SU-DHL-6 (cell line): ENCODE measurements at regions not wholly inside any gene's neighbourhood (a gene's known extent, or its start where the extent isn't known, plus 50 kb on each side); places are given as distances from the start of the nearest gene placed in this dataset.

Source experiments
- H2AFZ ChIP-seq: fragments of 200-600 bp; sonication (generic); 2 replicates; pipeline ENCODE4 v1.6.1; 2014; ENCODE audit warnings: low read depth, mild to moderate bottlenecking, moderate library complexity, mixed read lengths, antibody characterized with exemption, low read length; ENCODE audit not compliant: severe bottlenecking
- H3F3A ChIP-seq: fragments of 200-600 bp; shearing (Covaris generic); 2 replicates; pipeline ENCODE4 v1.6.0; 2016; ENCODE audit warnings: antibody characterized with exemption, mild to moderate bottlenecking; ENCODE audit not compliant: insufficient read depth
- H3K27ac ChIP-seq: fragments of 200-600 bp; sonication (generic); 2 replicates; pipeline ENCODE4 v1.5.1; 2016; ENCODE audit warnings: low read depth, mild to moderate bottlenecking, low read length, moderate library complexity, mixed read lengths
- H3K27me3 ChIP-seq: fragments of 200-600 bp; sonication (generic), shearing (Covaris generic); 2 replicates; pipeline ENCODE4 v1.6.0; 2014; ENCODE audit warnings: mild to moderate bottlenecking, low read length
- H3K36me3 ChIP-seq: fragments of 200-600 bp; sonication (generic); 2 replicates; pipeline ENCODE4 v1.6.1; 2014; ENCODE audit warnings: mild to moderate bottlenecking, low read length, mixed read lengths
- H3K4me2 ChIP-seq: fragments of 300-600, 200-600 bp; shearing (Covaris generic), sonication (generic); 2 replicates; pipeline ENCODE4 v1.6.0; 2014; ENCODE audit warnings: low read length, low read depth, mild to moderate bottlenecking; ENCODE audit not compliant: poor library complexity, severe bottlenecking
- H3K4me3 ChIP-seq: fragments of 200-600 bp; sonication (generic); 2 replicates; pipeline ENCODE4 v1.5.1; 2014; ENCODE audit warnings: antibody characterized with exemption, low read length, mild to moderate bottlenecking, mixed read lengths; ENCODE audit not compliant: insufficient read depth, poor library complexity, severe bottlenecking
- H3K79me2 ChIP-seq: fragments of 200-600 bp; sonication (generic); 2 replicates; pipeline ENCODE4 v1.6.1; 2014; ENCODE audit warnings: mild to moderate bottlenecking, low read length, moderate library complexity; ENCODE audit not compliant: insufficient read depth
- H3K9ac ChIP-seq: fragments of 200-600 bp; sonication (generic); 2 replicates; pipeline ENCODE4 v1.7.0; 2014; ENCODE audit warnings: mild to moderate bottlenecking, low read length
- H3K9me2 ChIP-seq: fragments of 200-600 bp; sonication (generic); replicated peaks from 2 replicates; pipeline ENCODE4 v1.6.1; 2014; ENCODE audit warnings: low read length; ENCODE audit not compliant: insufficient read depth
- H3K9me3 ChIP-seq: fragments of 200-600 bp; sonication (generic); 2 replicates; pipeline ENCODE4 v1.6.1; 2014; ENCODE audit warnings: low read length, mixed read lengths; ENCODE audit not compliant: insufficient read depth
- H4K20me1 ChIP-seq: fragments of 200-600 bp; sonication (generic); 2 replicates; pipeline ENCODE4 v1.6.1; 2014; ENCODE audit warnings: low read depth, mild to moderate bottlenecking, antibody characterized with exemption, low read length, moderate library complexity, mixed read lengths
- EZH2phosphoT487 ChIP-seq: fragments of 200-600 bp; sonication (generic), shearing (Covaris generic); conservative IDR thresholded peaks from 2 replicates; pipeline ENCODE4 v1.6.1; 2018; ENCODE audit warnings: mild to moderate bottlenecking, antibody characterized with exemption, low read length, moderate library complexity, mixed read lengths
- TF ChIP-seq, protein P1 (sequence below): fragments of 200-600 bp; sonication (generic); IDR thresholded peaks from one replicate; pipeline ENCODE4 v1.5.1; 2017; ENCODE audit warnings: antibody characterized with exemption, mild to moderate bottlenecking, low read length, moderate library complexity; ENCODE audit not compliant: insufficient read depth, poor library complexity, severe bottlenecking

- no peaks in the 10 kb centered on the region for H3K27me3 ChIP-seq
- no peaks in the 10 kb centered on the region for H3K79me2 ChIP-seq
- no peaks in the 10 kb centered on the region for H3F3A ChIP-seq
- no peaks in the 10 kb centered on the region for H3K9me2 ChIP-seq
- H3K4me2 ChIP-seq, result no peak overlapping the region
- no peak overlapping the region for H3K9ac ChIP-seq
- H2AFZ ChIP-seq, result no peak overlapping the region
- no peaks in the 10 kb centered on the region for H3K9me3 ChIP-seq
- no peak for TF ChIP-seq EZH2phosphoT487
- TF ChIP-seq, protein P1, sequence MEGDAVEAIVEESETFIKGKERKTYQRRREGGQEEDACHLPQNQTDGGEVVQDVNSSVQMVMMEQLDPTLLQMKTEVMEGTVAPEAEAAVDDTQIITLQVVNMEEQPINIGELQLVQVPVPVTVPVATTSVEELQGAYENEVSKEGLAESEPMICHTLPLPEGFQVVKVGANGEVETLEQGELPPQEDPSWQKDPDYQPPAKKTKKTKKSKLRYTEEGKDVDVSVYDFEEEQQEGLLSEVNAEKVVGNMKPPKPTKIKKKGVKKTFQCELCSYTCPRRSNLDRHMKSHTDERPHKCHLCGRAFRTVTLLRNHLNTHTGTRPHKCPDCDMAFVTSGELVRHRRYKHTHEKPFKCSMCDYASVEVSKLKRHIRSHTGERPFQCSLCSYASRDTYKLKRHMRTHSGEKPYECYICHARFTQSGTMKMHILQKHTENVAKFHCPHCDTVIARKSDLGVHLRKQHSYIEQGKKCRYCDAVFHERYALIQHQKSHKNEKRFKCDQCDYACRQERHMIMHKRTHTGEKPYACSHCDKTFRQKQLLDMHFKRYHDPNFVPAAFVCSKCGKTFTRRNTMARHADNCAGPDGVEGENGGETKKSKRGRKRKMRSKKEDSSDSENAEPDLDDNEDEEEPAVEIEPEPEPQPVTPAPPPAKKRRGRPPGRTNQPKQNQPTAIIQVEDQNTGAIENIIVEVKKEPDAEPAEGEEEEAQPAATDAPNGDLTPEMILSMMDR, result no peak
- H3K27ac ChIP-seq, result no peak overlapping the region
- no peaks in the 10 kb centered on the region for H3K36me3 ChIP-seq
- no peaks in the 10 kb centered on the region for H4K20me1 ChIP-seq
- H3K4me3 ChIP-seq, result no peak overlapping the region
Observed at GRCh38 chr11:91220476-91221202, 997.8 kb upstream of the CHORDC1 start.

- TF ChIP-seq EZH2phosphoT487, result no peak
- TF ChIP-seq, protein P1, result no peak
Observed at GRCh38 chr11:91219535-91219934, 996.7 kb upstream of the CHORDC1 start.

DNA sequence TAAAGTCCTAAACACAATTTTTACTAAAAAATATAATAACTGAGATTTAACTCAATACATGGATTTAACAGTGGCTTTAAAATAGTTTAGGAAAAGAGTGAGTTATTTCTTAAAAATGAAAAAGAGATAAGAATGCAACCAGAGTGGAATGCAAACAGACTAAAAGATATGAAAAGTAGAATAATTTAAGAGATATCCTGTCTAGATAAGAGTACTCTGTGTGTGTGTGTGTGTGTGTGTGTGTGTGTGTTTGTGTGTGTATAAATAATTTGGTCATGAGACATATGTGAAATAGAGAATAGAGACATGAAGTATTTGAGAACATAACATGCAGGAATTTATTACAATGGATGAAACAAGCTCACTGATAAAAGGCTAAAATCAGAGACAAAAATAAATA is 986.9 kb upstream of the CHORDC1 start:
- TF ChIP-seq EZH2phosphoT487, result no peak
- TF ChIP-seq, protein P1, result no peak

More at GRCh38 chr11:91219535-91219934, 996.7 kb upstream of the CHORDC1 start:
- Histone ChIP-seq H3K27me3 (no peaks in the 10 kb centered on the region), H3K4me3 (no peak overlapping the region), H3F3A (no peaks in the 10 kb centered on the region), H3K4me2 (no peak overlapping the region), H2AFZ (no peak overlapping the region), H3K9me3 (no peaks in the 10 kb centered on the region), H3K36me3 (no peaks in the 10 kb centered on the region), H3K9ac (no peak overlapping the region), H3K9me2 (no peaks in the 10 kb centered on the region; the same call in 1 of the 2 replicates), H4K20me1 (no peaks in the 10 kb centered on the region), H3K27ac (no peak overlapping the region), H3K79me2 (no peaks in the 10 kb centered on the region)

More for the DNA sequence above, 986.9 kb upstream of the CHORDC1 start:
- no peaks in the 10 kb centered on the region for H4K20me1 ChIP-seq
- no peak overlapping the region for H2AFZ ChIP-seq
- H3K9ac ChIP-seq, result no peak overlapping the region
- H3K27ac ChIP-seq, result no peak overlapping the region
- no peaks in the 10 kb centered on the region for H3F3A ChIP-seq
- no peak overlapping the region for H3K4me2 ChIP-seq
- no peaks in the 10 kb centered on the region for H3K9me3 ChIP-seq
- no peaks in the 10 kb centered on the region for H3K36me3 ChIP-seq
- H3K9me2 ChIP-seq, result no peaks in the 10 kb centered on the region
- no peaks in the 10 kb centered on the region for H3K79me2 ChIP-seq
- H3K27me3 ChIP-seq, result no peaks in the 10 kb centered on the region
- H3K4me3 ChIP-seq, result no peak overlapping the region
